ENCODE measurements at regions not wholly inside any gene's neighbourhood (a gene's known extent, or its start where the extent isn't known, plus 50 kb on each side); places are given as distances from the start of the nearest gene placed in this dataset.
A peak's percentile ranks its signal among the peaks of the same experiment; 100 is the strongest.

DNA sequence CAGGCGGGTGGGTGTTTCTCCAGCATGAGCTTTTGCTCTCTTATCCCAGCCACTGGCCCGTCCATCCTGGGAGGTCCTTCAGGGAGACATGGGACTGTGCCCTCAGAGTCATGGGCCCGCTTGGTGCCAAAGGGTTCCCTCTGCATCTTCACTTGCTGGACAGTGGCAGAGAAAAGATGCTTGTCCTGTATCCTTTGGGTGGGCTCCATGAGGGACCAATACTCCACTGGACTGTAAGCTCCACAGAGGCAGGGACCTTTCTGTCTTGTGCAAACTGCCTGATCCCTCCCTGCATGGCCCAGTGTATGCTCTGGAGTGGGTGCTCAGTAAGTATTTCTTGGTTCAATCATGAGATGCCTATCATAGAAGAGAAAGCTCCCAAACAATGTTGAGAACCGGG is 184.8 kb upstream of the WSCD1 start:
- no peaks in the 10 kb centered on the region for H3K27me3 Mint-ChIP-seq (ENCODE audit: low read depth)
- H3K4me1 Mint-ChIP-seq = peaks cover 19% of the 10 kb centered on the region
- peaks cover 14% of the 10 kb centered on the region for H3K9me3 Mint-ChIP-seq
- no peak for ATAC-seq
- TF ChIP-seq, protein P1, sequence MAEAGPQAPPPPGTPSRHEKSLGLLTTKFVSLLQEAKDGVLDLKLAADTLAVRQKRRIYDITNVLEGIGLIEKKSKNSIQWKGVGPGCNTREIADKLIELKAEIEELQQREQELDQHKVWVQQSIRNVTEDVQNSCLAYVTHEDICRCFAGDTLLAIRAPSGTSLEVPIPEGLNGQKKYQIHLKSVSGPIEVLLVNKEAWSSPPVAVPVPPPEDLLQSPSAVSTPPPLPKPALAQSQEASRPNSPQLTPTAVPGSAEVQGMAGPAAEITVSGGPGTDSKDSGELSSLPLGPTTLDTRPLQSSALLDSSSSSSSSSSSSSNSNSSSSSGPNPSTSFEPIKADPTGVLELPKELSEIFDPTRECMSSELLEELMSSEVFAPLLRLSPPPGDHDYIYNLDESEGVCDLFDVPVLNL (CRISPR knock-in tag; IDR thresholded peaks at IDR 0.05; ENCODE audit: borderline replicate concordance, low read depth) = no peak
- TF ChIP-seq ELF4 (CRISPR knock-in tag; IDR thresholded peaks at IDR 0.05; ENCODE audit: low read depth) = no peak
- no peak for TF ChIP-seq RELA (CRISPR knock-in tag; IDR thresholded peaks at IDR 0.05; ENCODE audit: borderline replicate concordance)
- TF ChIP-seq, protein P2, sequence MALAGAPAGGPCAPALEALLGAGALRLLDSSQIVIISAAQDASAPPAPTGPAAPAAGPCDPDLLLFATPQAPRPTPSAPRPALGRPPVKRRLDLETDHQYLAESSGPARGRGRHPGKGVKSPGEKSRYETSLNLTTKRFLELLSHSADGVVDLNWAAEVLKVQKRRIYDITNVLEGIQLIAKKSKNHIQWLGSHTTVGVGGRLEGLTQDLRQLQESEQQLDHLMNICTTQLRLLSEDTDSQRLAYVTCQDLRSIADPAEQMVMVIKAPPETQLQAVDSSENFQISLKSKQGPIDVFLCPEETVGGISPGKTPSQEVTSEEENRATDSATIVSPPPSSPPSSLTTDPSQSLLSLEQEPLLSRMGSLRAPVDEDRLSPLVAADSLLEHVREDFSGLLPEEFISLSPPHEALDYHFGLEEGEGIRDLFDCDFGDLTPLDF (CRISPR knock-in tag; IDR thresholded peaks at IDR 0.05) = no peak
- no peak for DNase-seq (ENCODE audit: low spot score)
- peak overlapping the region; percentile 38 for H3K27ac Mint-ChIP-seq
- CTCF ChIA-PET = interaction anchor here (1.1 to 1.6 kb wide), 3 partner anchors 47 to 184 kb away, joined by 3 to 4 read pairs (median 4); no protein-coding TSS in a partner anchor
- no peak overlapping the region for H3K4me3 Mint-ChIP-seq
- POLR2A ChIA-PET = no interaction called here
- peaks cover 13% of the 10 kb centered on the region for H3K36me3 Mint-ChIP-seq

GRCh38 chr17:5888811-5889210 is 181.4 kb upstream of the WSCD1 start:
- H3K27ac Mint-ChIP-seq = no peak overlapping the region
- peaks cover 24% of the 10 kb centered on the region for H3K9me3 Mint-ChIP-seq
- DNase-seq (ENCODE audit: low spot score) (no peak), ATAC-seq (no peak)
- TF ChIP-seq NFATC4 (CRISPR knock-in tag; IDR thresholded peaks at IDR 0.05) = no peak
- TF ChIP-seq, protein P3, sequence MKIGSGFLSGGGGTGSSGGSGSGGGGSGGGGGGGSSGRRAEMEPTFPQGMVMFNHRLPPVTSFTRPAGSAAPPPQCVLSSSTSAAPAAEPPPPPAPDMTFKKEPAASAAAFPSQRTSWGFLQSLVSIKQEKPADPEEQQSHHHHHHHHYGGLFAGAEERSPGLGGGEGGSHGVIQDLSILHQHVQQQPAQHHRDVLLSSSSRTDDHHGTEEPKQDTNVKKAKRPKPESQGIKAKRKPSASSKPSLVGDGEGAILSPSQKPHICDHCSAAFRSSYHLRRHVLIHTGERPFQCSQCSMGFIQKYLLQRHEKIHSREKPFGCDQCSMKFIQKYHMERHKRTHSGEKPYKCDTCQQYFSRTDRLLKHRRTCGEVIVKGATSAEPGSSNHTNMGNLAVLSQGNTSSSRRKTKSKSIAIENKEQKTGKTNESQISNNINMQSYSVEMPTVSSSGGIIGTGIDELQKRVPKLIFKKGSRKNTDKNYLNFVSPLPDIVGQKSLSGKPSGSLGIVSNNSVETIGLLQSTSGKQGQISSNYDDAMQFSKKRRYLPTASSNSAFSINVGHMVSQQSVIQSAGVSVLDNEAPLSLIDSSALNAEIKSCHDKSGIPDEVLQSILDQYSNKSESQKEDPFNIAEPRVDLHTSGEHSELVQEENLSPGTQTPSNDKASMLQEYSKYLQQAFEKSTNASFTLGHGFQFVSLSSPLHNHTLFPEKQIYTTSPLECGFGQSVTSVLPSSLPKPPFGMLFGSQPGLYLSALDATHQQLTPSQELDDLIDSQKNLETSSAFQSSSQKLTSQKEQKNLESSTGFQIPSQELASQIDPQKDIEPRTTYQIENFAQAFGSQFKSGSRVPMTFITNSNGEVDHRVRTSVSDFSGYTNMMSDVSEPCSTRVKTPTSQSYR (CRISPR knock-in tag; IDR thresholded peaks at IDR 0.05) = no peak
- TF ChIP-seq, protein P2 (CRISPR knock-in tag; IDR thresholded peaks at IDR 0.05) = no peak
- no peak overlapping the region for H3K4me3 Mint-ChIP-seq
- POLR2A ChIA-PET = interaction anchor here (0.5 kb wide), 1 partner anchor 735 kb away, joined by 3 read pairs; no protein-coding TSS in a partner anchor
- H3K36me3 Mint-ChIP-seq = peaks cover 23% of the 10 kb centered on the region
- no peaks in the 10 kb centered on the region for H3K27me3 Mint-ChIP-seq (ENCODE audit: low read depth)
- CTCF ChIA-PET = no interaction called here
- H3K4me1 Mint-ChIP-seq = peaks cover 24% of the 10 kb centered on the region

DNA sequence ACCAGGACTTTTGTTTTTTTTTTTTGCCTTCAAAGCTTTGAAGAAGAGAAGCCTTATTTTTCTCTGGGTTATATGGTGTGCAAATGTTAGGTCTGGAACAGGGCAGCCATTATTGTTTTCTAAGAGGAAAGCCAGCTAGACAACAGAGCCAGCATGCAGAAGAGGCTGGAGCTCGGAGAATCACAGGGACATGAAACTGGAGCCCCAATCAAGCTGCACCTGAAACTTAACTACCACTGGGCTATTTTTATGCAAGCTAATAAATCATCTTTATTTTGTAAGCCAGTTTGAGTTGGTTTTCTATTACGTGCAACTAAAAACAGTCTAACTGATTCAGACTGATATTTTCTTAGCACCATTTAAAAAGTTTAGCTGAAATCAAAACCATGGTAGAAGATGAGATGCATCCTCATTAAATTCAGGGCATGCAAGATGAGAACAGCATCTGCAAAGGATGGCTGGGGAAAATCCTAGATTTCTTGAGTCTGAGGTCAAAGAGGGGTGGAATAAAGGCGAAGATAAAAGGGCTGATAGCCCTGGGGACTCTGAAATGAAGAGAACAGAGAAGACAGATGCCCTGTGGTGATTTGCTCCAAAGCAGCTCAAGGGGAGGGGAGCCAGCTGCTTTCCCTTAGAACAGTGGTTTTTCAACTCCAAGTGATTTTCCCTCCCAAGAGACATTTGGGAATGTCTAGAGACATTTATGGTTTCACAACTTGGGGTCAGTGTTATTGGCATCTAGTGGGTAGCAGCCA is 177.1 kb upstream of the WSCD1 start:
- TF ChIP-seq ZNF219 (CRISPR knock-in tag; IDR thresholded peaks at IDR 0.05; ENCODE audit: borderline replicate concordance) (no peak), MLX (CRISPR knock-in tag; IDR thresholded peaks at IDR 0.05) (no peak), CBFB (CRISPR knock-in tag; IDR thresholded peaks at IDR 0.05; ENCODE audit: low read depth) (no peak), ZNF317 (CRISPR knock-in tag; IDR thresholded peaks at IDR 0.05; ENCODE audit: borderline replicate concordance, low read depth) (no peak), ESRRA (CRISPR knock-in tag; IDR thresholded peaks at IDR 0.05; ENCODE audit: borderline replicate concordance) (no peak)
- no peak for DNase-seq (ENCODE audit: low spot score)
- Mint-ChIP-seq H3K9me3 (peaks cover 28% of the 10 kb centered on the region), H3K27me3 (ENCODE audit: low read depth) (no peaks in the 10 kb centered on the region), H3K4me1 (peaks cover 48% of the 10 kb centered on the region), H3K27ac (no peak overlapping the region), H3K4me3 (no peak overlapping the region), H3K36me3 (peaks cover 23% of the 10 kb centered on the region)
- no peak for ATAC-seq
- ChIA-PET CTCF (interaction anchor here (0.9 kb wide), 1 partner anchor 176 kb away, joined by 3 read pairs; no protein-coding TSS in a partner anchor), POLR2A (interaction anchor here (0.8 kb wide), 1 partner anchor 7 kb away, joined by 3 read pairs; no protein-coding TSS in a partner anchor)
